Mammary epithelial cell (primary cell): ENCODE measurements at regions not wholly inside any gene's neighbourhood (a gene's known extent, or its start where the extent isn't known, plus 50 kb on each side); places are given as distances from the start of the nearest gene placed in this dataset.

ENCODE experiments used
- EZH2 ChIP-seq: IDR thresholded peaks from 2 replicates; pipeline ENCODE4 v1.6.1; 2012; ENCODE audit warnings: low read length, inconsistent platforms, borderline replicate concordance
- TF ChIP-seq, protein P1 (sequence below), 2 donors: IDR thresholded peaks in 1 of 2; conservative IDR thresholded peaks in 1 of 2; 2 replicates each; pipeline ENCODE4 v1.5.1; 2011 to 2012; ENCODE audit warnings: inconsistent platforms in 2 of 2, low read length in 2 of 2, mild to moderate bottlenecking in 2 of 2, control low read depth in 1 of 2, low read depth in 1 of 2; ENCODE audit not compliant: insufficient read depth in 1 of 2; ENCODE audit errors: extremely low read depth in 1 of 2

DNA sequence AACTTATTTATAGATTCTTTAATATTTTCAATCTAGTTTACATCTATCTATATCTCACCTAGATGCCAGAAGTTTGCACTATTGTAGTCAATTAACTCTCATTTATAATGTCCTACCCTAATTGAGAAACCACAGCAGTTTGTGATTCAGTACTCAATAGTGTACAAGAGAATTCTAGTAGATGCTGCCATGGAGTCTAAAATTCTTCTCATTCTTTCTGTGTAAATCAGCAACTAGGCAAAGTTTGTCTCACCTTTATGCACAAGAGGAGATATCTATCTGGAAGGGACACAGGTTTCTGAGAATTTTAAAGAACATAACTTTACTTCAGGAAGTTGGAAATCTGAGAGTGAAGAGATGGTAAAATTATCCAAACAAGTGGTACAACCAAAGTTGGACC lies 173.0 kb upstream of the FBXL7 start:
- no peak for TF ChIP-seq EZH2
- TF ChIP-seq, protein P1, sequence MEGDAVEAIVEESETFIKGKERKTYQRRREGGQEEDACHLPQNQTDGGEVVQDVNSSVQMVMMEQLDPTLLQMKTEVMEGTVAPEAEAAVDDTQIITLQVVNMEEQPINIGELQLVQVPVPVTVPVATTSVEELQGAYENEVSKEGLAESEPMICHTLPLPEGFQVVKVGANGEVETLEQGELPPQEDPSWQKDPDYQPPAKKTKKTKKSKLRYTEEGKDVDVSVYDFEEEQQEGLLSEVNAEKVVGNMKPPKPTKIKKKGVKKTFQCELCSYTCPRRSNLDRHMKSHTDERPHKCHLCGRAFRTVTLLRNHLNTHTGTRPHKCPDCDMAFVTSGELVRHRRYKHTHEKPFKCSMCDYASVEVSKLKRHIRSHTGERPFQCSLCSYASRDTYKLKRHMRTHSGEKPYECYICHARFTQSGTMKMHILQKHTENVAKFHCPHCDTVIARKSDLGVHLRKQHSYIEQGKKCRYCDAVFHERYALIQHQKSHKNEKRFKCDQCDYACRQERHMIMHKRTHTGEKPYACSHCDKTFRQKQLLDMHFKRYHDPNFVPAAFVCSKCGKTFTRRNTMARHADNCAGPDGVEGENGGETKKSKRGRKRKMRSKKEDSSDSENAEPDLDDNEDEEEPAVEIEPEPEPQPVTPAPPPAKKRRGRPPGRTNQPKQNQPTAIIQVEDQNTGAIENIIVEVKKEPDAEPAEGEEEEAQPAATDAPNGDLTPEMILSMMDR (conservative IDR thresholded peaks at IDR 0.05 in 1 of 2, IDR thresholded peaks at IDR 0.05 in 1 of 2; ENCODE audit: extremely low read depth in 1 of 2, insufficient read depth in 1 of 2, low read depth in 1 of 2, low read length in 2 of 2): no peak
